Stimulated activated CD4-positive, alpha-beta T cell treated with anti-CD3 and anti-CD28 coated beads, Interleukin-4, amount 100 ng/mL, for 48 hours (primary cell): ENCODE measurements at regions not wholly inside any gene's neighbourhood (a gene's known extent, or its start where the extent isn't known, plus 50 kb on each side); places are given as distances from the start of the nearest gene placed in this dataset.

Source experiments
- DNase-seq, 2 donors: peaks; one replicate each; pipeline ENCODE4 v3.0.0-alpha.2; 2020; ENCODE audit warnings: low read depth in 2 of 2

DNA sequence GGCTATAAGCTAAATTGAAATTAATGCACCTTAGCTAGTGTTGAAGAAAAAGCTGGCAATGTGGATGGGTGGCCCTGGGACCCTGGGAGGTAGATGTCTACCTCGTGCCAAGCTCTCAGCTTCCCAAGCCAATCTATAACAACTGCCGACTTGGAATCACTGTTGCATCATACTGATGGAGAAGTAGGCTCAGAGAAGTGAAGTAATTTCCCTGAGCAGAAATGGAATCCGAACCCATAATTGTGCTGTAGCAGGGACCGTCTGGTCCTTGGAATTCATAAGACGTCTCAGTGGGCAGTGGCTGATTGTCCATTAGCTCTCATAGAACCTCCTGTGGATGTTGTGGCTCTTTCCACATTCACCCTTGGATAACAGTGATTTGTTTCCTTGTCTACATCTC lies 196.6 kb downstream of the RAB11FIP4 start:
- no peak for DNase-seq
